Hepatocyte (in vitro differentiated cells): ENCODE measurements at regions not wholly inside any gene's neighbourhood (a gene's known extent, or its start where the extent isn't known, plus 50 kb on each side); places are given as distances from the start of the nearest gene placed in this dataset.

Source experiments
- DNase-seq: peaks from one replicate; pipeline ENCODE4 v3.0.0-alpha.2; 2016; ENCODE audit warnings: low spot score
- H2AFZ ChIP-seq: fragments of 200-600 bp; sonication (generic); 2 replicates; pipeline ENCODE4 v1.6.0; 2016; ENCODE audit warnings: antibody characterized with exemption, mild to moderate bottlenecking
- H3K27ac ChIP-seq: fragments of 200-600 bp; sonication (generic); 2 replicates; pipeline ENCODE4 v1.5.1; 2016; ENCODE audit warnings: mild to moderate bottlenecking
- H3K27me3 ChIP-seq: fragments of 200-600 bp; sonication (generic); 2 replicates; pipeline ENCODE4 v1.6.1; 2016
- H3K36me3 ChIP-seq: fragments of 200-600 bp; sonication (generic); replicated peaks from 2 replicates; pipeline ENCODE4 v1.5.1; 2016; ENCODE audit warnings: low read depth; ENCODE audit not compliant: insufficient read depth
- H3K4me1 ChIP-seq: fragments of 200-600 bp; sonication (generic); 2 replicates; pipeline ENCODE4 v1.5.1; 2016; ENCODE audit warnings: mild to moderate bottlenecking, moderate library complexity; ENCODE audit not compliant: insufficient read depth
- H3K4me2 ChIP-seq: fragments of 200-600 bp; sonication (generic); 2 replicates; pipeline ENCODE4 v1.6.0; 2016
- H3K4me3 ChIP-seq: fragments of 200-600 bp; sonication (generic); 2 replicates; pipeline ENCODE4 v1.5.1; 2016; ENCODE audit warnings: mild to moderate bottlenecking
- H3K79me2 ChIP-seq: fragments of 200-600 bp; sonication (generic); 2 replicates; pipeline ENCODE4 v1.6.0; 2017; ENCODE audit warnings: mild to moderate bottlenecking
- H3K9me2 ChIP-seq: fragments of 200-600 bp; sonication (generic); replicated peaks from 2 replicates; pipeline ENCODE4 v1.6.0; 2017; ENCODE audit warnings: mild to moderate bottlenecking; ENCODE audit not compliant: insufficient read depth
- H3K9me3 ChIP-seq: fragments of 200-600 bp; sonication (generic); 2 replicates; pipeline ENCODE4 v1.5.1; 2016; ENCODE audit warnings: low read depth, mild to moderate bottlenecking
- H4K20me1 ChIP-seq: fragments of 200-600 bp; sonication (generic); 2 replicates; pipeline ENCODE4 v1.6.0; 2016; ENCODE audit warnings: mild to moderate bottlenecking; ENCODE audit not compliant: insufficient read depth, poor library complexity, severe bottlenecking
- EZH2 ChIP-seq: fragments of 200-600 bp; sonication (generic); IDR thresholded peaks from 2 replicates; pipeline ENCODE4 v1.6.1; 2016; ENCODE audit warnings: antibody characterized with exemption, mild to moderate bottlenecking, borderline replicate concordance
- EZH2phosphoT487 ChIP-seq: fragments of 200-600 bp; sonication (generic); IDR thresholded peaks from one replicate; pipeline ENCODE4 v1.6.1; 2018; ENCODE audit warnings: antibody characterized with exemption, mild to moderate bottlenecking, low read depth, moderate library complexity; ENCODE audit not compliant: unreplicated experiment, severe bottlenecking
- WGBS: methylation state at CpG from one replicate; pipeline ENCODE4 v1.1.6; 2016; ENCODE audit warnings: low lambda C conversion rate; ENCODE audit errors: missing lambda C conversion rate; 5-methylcytosine and 5-hydroxymethylcytosine counted together
- TF ChIP-seq, protein P1 (sequence below): fragments of 200-600 bp; sonication (generic); IDR thresholded peaks from 2 replicates; pipeline ENCODE4 v1.5.1; 2016; ENCODE audit warnings: antibody characterized with exemption, mild to moderate bottlenecking; ENCODE audit not compliant: poor library complexity

DNA sequence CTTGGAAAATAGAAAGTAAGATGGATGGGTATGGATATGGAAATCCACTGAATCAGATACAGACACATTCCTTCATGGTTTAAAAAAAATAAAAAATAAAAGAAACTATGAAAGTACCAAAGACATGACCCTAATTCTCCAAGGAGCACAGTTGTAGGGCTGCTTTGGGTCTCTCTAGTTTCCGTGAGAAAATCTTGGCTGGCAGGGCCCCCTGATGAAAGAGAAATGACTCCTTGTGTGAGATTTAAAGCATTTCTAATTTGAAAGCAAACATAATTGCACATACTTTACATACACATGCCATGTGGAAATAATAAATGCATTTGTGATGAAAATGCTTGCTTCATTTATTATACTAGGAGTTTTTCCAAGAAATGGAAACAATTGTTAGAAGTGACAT, 593.9 kb upstream of the BTBD3 start:
- no peak overlapping the region for H3K4me2 ChIP-seq
- H3K27me3 ChIP-seq = no peaks in the 10 kb centered on the region
- no peak overlapping the region for H2AFZ ChIP-seq
- no peaks in the 10 kb centered on the region for H3K79me2 ChIP-seq
- no peaks in the 10 kb centered on the region for H3K9me2 ChIP-seq
- TF ChIP-seq EZH2 (no peak), EZH2phosphoT487 (no peak)
- TF ChIP-seq, protein P1, sequence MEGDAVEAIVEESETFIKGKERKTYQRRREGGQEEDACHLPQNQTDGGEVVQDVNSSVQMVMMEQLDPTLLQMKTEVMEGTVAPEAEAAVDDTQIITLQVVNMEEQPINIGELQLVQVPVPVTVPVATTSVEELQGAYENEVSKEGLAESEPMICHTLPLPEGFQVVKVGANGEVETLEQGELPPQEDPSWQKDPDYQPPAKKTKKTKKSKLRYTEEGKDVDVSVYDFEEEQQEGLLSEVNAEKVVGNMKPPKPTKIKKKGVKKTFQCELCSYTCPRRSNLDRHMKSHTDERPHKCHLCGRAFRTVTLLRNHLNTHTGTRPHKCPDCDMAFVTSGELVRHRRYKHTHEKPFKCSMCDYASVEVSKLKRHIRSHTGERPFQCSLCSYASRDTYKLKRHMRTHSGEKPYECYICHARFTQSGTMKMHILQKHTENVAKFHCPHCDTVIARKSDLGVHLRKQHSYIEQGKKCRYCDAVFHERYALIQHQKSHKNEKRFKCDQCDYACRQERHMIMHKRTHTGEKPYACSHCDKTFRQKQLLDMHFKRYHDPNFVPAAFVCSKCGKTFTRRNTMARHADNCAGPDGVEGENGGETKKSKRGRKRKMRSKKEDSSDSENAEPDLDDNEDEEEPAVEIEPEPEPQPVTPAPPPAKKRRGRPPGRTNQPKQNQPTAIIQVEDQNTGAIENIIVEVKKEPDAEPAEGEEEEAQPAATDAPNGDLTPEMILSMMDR = no peak
- H3K27ac ChIP-seq = no peak overlapping the region
- H3K4me1 ChIP-seq = no peaks in the 10 kb centered on the region
- H3K4me3 ChIP-seq = no peak overlapping the region
- 97% methylated on average over 1 of the region's 1 CpG for WGBS
- no peaks in the 10 kb centered on the region for H4K20me1 ChIP-seq
- DNase-seq = no peak
- no peaks in the 10 kb centered on the region for H3K36me3 ChIP-seq
- H3K9me3 ChIP-seq = no peaks in the 10 kb centered on the region

DNA sequence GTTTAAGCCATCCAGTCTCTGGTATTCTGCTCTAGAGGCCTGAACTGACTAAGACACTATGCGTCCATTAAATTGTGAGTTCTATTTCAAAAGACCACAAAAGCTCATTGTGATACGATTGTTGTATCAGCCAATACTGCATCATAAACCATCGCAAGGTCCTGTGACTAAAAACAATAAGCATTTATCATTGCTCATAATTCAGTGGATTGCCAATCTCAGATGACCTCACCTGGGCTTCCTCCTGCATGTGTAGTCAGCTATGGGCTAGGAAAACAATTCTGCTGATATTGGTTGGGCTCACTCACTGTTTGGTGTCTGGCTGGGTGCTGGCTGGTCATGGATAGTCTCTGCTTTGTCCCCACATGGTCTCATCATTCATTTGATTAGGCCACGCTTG, 592.7 kb upstream of the BTBD3 start:
- no peaks in the 10 kb centered on the region for H4K20me1 ChIP-seq
- over 99% methylated on average over 4 of the region's 4 CpGs for WGBS

DNA sequence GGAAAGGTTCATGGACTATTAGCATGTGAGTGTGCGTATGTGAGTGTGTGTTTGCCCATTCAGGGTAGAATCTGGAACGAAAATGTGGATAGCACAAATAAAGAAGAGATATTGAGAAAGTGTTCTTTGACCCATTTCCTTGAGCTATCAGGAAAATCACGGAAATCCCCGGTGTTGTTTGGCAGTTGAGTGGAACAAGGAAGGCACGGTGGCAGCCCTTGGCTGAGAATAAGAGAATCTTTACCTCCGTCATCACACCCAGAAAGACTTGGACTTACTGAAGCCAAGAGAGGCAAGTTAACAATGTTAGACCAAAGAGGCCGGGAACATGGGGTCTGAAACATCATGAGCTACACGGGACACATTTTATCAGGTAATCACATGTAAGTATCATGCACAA, 588.9 kb upstream of the BTBD3 start:
- no peak for DNase-seq
- H2AFZ ChIP-seq = no peak overlapping the region
- no peak overlapping the region for H3K4me2 ChIP-seq
- no peaks in the 10 kb centered on the region for H4K20me1 ChIP-seq
- H3K79me2 ChIP-seq = no peaks in the 10 kb centered on the region
- no peaks in the 10 kb centered on the region for H3K36me3 ChIP-seq
- no peak overlapping the region for H3K27ac ChIP-seq
- H3K4me3 ChIP-seq = no peak overlapping the region
- H3K9me2 ChIP-seq = no peaks in the 10 kb centered on the region
- 90% methylated on average over 8 of the region's 8 CpGs for WGBS
- H3K9me3 ChIP-seq = no peaks in the 10 kb centered on the region
- no peak for TF ChIP-seq EZH2phosphoT487
- no peaks in the 10 kb centered on the region for H3K4me1 ChIP-seq
- H3K27me3 ChIP-seq = no peaks in the 10 kb centered on the region

More for the DNA sequence above, 592.7 kb upstream of the BTBD3 start:
- H3K4me1 ChIP-seq = no peaks in the 10 kb centered on the region
- no peak for TF ChIP-seq EZH2
- no peaks in the 10 kb centered on the region for H3K9me3 ChIP-seq
- no peaks in the 10 kb centered on the region for H3K27me3 ChIP-seq
- H2AFZ ChIP-seq = no peak overlapping the region
- no peak overlapping the region for H3K4me2 ChIP-seq
- no peaks in the 10 kb centered on the region for H3K9me2 ChIP-seq
- H3K79me2 ChIP-seq = no peaks in the 10 kb centered on the region
- no peak overlapping the region for H3K27ac ChIP-seq
- no peak for DNase-seq
- no peaks in the 10 kb centered on the region for H3K36me3 ChIP-seq
- no peak overlapping the region for H3K4me3 ChIP-seq

DNA sequence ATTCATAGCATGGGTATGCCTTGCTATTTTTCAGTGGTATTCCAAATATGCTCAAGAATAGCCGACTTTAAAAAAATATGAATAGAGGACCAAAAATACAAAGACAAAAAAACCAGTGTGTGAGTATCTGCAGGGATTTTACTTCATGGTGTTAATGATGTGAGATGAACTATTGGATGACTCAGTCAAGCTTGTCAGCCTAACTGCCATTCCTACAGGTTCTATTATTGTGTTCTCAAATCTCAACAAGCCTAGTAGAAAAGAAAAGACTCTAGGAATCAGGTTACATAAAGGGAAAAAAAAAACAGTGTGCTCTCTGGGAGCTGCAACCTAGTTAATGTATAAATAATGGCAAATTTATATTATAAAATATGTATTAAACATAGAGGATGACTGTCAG, 588.4 kb upstream of the BTBD3 start:
- no peak for DNase-seq
- Histone ChIP-seq H3K27me3 (no peaks in the 10 kb centered on the region), H2AFZ (no peak overlapping the region), H3K36me3 (no peaks in the 10 kb centered on the region), H3K27ac (no peak overlapping the region), H4K20me1 (no peaks in the 10 kb centered on the region), H3K4me2 (no peak overlapping the region), H3K9me3 (no peaks in the 10 kb centered on the region), H3K4me3 (no peak overlapping the region), H3K4me1 (no peaks in the 10 kb centered on the region), H3K79me2 (no peaks in the 10 kb centered on the region), H3K9me2 (no peaks in the 10 kb centered on the region)
- no peak for TF ChIP-seq EZH2phosphoT487
- 90% methylated on average over 1 of the region's 1 CpG for WGBS

DNA sequence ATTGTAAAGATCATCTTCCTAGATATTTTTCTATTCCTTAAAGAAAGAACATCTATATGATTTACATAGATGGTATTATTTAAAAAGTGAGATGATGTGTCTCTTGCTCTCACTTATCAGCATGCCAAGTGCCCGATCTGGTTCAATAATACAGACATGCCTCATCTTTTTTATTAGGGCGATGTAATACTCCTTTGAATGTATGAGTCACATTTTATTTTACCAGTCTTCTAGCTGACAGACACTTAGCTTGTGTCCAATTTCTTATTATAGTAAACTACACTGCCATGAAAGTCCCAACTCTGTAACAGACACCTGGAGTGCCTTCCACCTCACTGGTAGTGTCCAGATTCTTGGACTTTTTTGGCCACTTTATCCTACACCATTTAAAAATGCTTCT, 586.6 kb upstream of the BTBD3 start:
- Histone ChIP-seq H3K27ac (no peak overlapping the region), H3K79me2 (no peaks in the 10 kb centered on the region), H3K36me3 (no peaks in the 10 kb centered on the region), H3K4me1 (no peaks in the 10 kb centered on the region), H3K27me3 (no peaks in the 10 kb centered on the region), H4K20me1 (no peaks in the 10 kb centered on the region), H3K9me2 (no peaks in the 10 kb centered on the region), H3K4me2 (no peak overlapping the region), H3K9me3 (no peaks in the 10 kb centered on the region), H2AFZ (no peak overlapping the region), H3K4me3 (no peak overlapping the region)
- DNase-seq = no peak
- 90% methylated on average over 2 of the region's 2 CpGs for WGBS
- TF ChIP-seq EZH2 (no peak), EZH2phosphoT487 (no peak)
- TF ChIP-seq, protein P1 = no peak
